Left lung (tissue), 4 donors: ENCODE measurements at regions not wholly inside any gene's neighbourhood (a gene's known extent, or its start where the extent isn't known, plus 50 kb on each side); places are given as distances from the start of the nearest gene placed in this dataset.

Source experiments
- ATAC-seq: fragments of 200-7000 bp; cut with Tn5 transposase; one replicate; pipeline ENCODE4 v1.9.1; 2020; ENCODE audit warnings: moderate library complexity
- DNase-seq, 4 donors: peaks; one replicate each; pipeline ENCODE4 v3.0.0-alpha.2; 2013 to 2020
- H3K27ac ChIP-seq, 2 donors: fragments of 200-600 bp; sonication (generic) in 1 of 2; one replicate each; pipeline versions ENCODE4 v1.5.0 to v1.8.0; 2020 to 2021
- H3K27me3 ChIP-seq, 2 donors: fragments of 200-600 bp; sonication (generic) in 1 of 2; one replicate each; pipeline versions ENCODE4 v1.5.0 to v1.8.0; 2020 to 2021
- H3K36me3 ChIP-seq, 2 donors: fragments of 200-600 bp; sonication (generic) in 1 of 2; one replicate each; pipeline versions ENCODE4 v1.5.0 to v1.8.0; 2020 to 2021
- H3K4me1 ChIP-seq, 2 donors: fragments of 200-600 bp; one replicate each; pipeline ENCODE4 v1.8.0; 2021
- H3K4me3 ChIP-seq, 2 donors: fragments of 200-600 bp; sonication (generic) in 1 of 2; one replicate each; pipeline versions ENCODE4 v1.5.0 to v1.8.0; 2020 to 2021; ENCODE audit warnings: mild to moderate bottlenecking in 1 of 2
- H3K9me3 ChIP-seq, 2 donors: fragments of 200-600 bp; sonication (generic) in 1 of 2; one replicate each; pipeline versions ENCODE4 v1.5.0 to v1.8.0; 2020 to 2021
- CTCF ChIP-seq, 2 donors: fragments of 200-600 bp; sonication (generic) in 1 of 2; IDR thresholded peaks; one replicate each; pipeline versions ENCODE4 v1.5.0 to v1.8.0; 2021; ENCODE audit warnings: antibody characterized with exemption in 2 of 2
- intact Hi-C, 2 donors: fragments of 100-400 bp; cut with DNase I; formaldehyde crosslinking; loops; one replicate each; pipeline versions ENCODE4 v1.11.2 to v1.14.2; 2022
- donor health status: DM: no; HTN: yes; CAD: no.
- donor health status: DM: no; HTN: no; CAD: no.

- DNase-seq, result no peak
- Histone ChIP-seq H3K36me3 (no peaks in the 10 kb centered on the region), H3K9me3 (no peaks in the 10 kb centered on the region), H3K27ac (no peak overlapping the region), H3K4me1 (no peaks in the 10 kb centered on the region), H3K27me3 (no peaks in the 10 kb centered on the region), H3K4me3 (no peak overlapping the region)
- intact Hi-C loops, result no loop called here
- TF ChIP-seq CTCF (IDR thresholded peaks at IDR 0.05), result no peak
- ATAC-seq, result no peak
These were observed 927.7 kb downstream of the TFAP2A start for GRCh38 chr6:9487128-9487527.

- DNase-seq (no peak), ATAC-seq (no peak)
- Histone ChIP-seq H3K4me1 (no peaks in the 10 kb centered on the region), H3K4me3 (no peak overlapping the region), H3K9me3 (no peaks in the 10 kb centered on the region), H3K36me3 (no peaks in the 10 kb centered on the region), H3K27ac (no peak overlapping the region), H3K27me3 (no peaks in the 10 kb centered on the region)
- TF ChIP-seq CTCF (IDR thresholded peaks at IDR 0.05), result no peak
- intact Hi-C loops, result no loop called here
These were observed 928.9 kb downstream of the TFAP2A start for GRCh38 chr6:9485992-9486391.

GRCh38 chr6:9484686-9485085 is 930.2 kb downstream of the TFAP2A start:
- no peaks in the 10 kb centered on the region for H3K27me3 ChIP-seq
- H3K4me1 ChIP-seq, result no peaks in the 10 kb centered on the region
- intact Hi-C loops, result no loop called here
- DNase-seq, result no peak
- no peak for TF ChIP-seq CTCF (IDR thresholded peaks at IDR 0.05)
- no peaks in the 10 kb centered on the region for H3K9me3 ChIP-seq
- no peak overlapping the region for H3K4me3 ChIP-seq
- no peak for ATAC-seq
- no peak overlapping the region for H3K27ac ChIP-seq
- H3K36me3 ChIP-seq, result no peaks in the 10 kb centered on the region

GRCh38 chr6:9484091-9484490 is 930.8 kb downstream of the TFAP2A start:
- DNase-seq (no peak), ATAC-seq (no peak)
- H3K27me3 ChIP-seq, result no peaks in the 10 kb centered on the region
- intact Hi-C loops, result no loop called here
- no peak overlapping the region for H3K27ac ChIP-seq
- no peaks in the 10 kb centered on the region for H3K4me1 ChIP-seq
- H3K4me3 ChIP-seq, result no peak overlapping the region
- no peak for TF ChIP-seq CTCF (IDR thresholded peaks at IDR 0.05)
- no peaks in the 10 kb centered on the region for H3K9me3 ChIP-seq
- no peaks in the 10 kb centered on the region for H3K36me3 ChIP-seq

- intact Hi-C loops, result no loop called here
- H3K4me1 ChIP-seq, result no peaks in the 10 kb centered on the region
- no peak for DNase-seq
- TF ChIP-seq CTCF (IDR thresholded peaks at IDR 0.05), result no peak
- no peaks in the 10 kb centered on the region for H3K27me3 ChIP-seq
- H3K4me3 ChIP-seq, result no peak overlapping the region
- no peaks in the 10 kb centered on the region for H3K36me3 ChIP-seq
- H3K9me3 ChIP-seq, result no peaks in the 10 kb centered on the region
- peak; percentile 65 for ATAC-seq
- no peak overlapping the region for H3K27ac ChIP-seq
These were observed 932.7 kb downstream of the TFAP2A start for GRCh38 chr6:9482030-9482738.
